Esophagus (tissue), 2 donors: ENCODE measurements at regions not wholly inside any gene's neighbourhood (a gene's known extent, or its start where the extent isn't known, plus 50 kb on each side); places are given as distances from the start of the nearest gene placed in this dataset.

ENCODE experiments used
- H3K27ac ChIP-seq, 2 donors: one replicate each; pipeline ENCODE4 v1.5.1; 2013; ENCODE audit warnings: low read depth in 2 of 2, mild to moderate bottlenecking in 2 of 2, inconsistent platforms in 1 of 2, low read length in 1 of 2, moderate library complexity in 1 of 2
- H3K27me3 ChIP-seq, 2 donors: one replicate each; pipeline ENCODE4 v1.6.1; 2013; ENCODE audit warnings: low read length in 2 of 2, control low read depth in 1 of 2, mild to moderate bottlenecking in 1 of 2; ENCODE audit not compliant: insufficient read depth in 2 of 2, control insufficient read depth in 1 of 2
- H3K36me3 ChIP-seq, 2 donors: one replicate each; pipeline ENCODE4 v1.6.1; 2013; ENCODE audit warnings: low read length in 1 of 2; ENCODE audit not compliant: control insufficient read depth in 2 of 2, insufficient read depth in 2 of 2
- H3K4me1 ChIP-seq, 2 donors: one replicate each; pipeline ENCODE4 v1.6.1; 2013; ENCODE audit warnings: low read length in 1 of 2; ENCODE audit not compliant: control insufficient read depth in 2 of 2, insufficient read depth in 2 of 2
- H3K4me3 ChIP-seq, 2 donors: one replicate each; pipeline ENCODE4 v1.5.1; 2013; ENCODE audit warnings: low read length in 2 of 2, mild to moderate bottlenecking in 2 of 2, low read depth in 1 of 2, moderate library complexity in 1 of 2
- H3K9me3 ChIP-seq, 2 donors: one replicate each; pipeline ENCODE4 v1.6.1; 2013; ENCODE audit warnings: mild to moderate bottlenecking in 2 of 2, low read depth in 1 of 2, low read length in 1 of 2, moderate library complexity in 1 of 2; ENCODE audit not compliant: control insufficient read depth in 2 of 2, insufficient read depth in 1 of 2
- WGBS, 2 donors: extraction: QIAGEN DNeasy Blood & Tissue Kit; methylation state at CpG; one replicate each; pipeline ENCODE4 v1.1.7; 2013; 5-methylcytosine and 5-hydroxymethylcytosine counted together
- donor health status: healthy with polysubstance abuse.
- donor health status: Bipolar disorder and iron deficiency.

- Histone ChIP-seq H3K27me3 (no peaks in the 10 kb centered on the region), H3K4me1 (peaks cover 2 to 4% of the 10 kb centered on the region in 2 donors), H3K27ac (no peak overlapping the region), H3K36me3 (no peaks in the 10 kb centered on the region), H3K4me3 (no peak overlapping the region), H3K9me3 (peaks cover 0 to 1% of the 10 kb centered on the region in 2 donors)
- 63 to 69% methylated on average over 6 of the region's 6 CpGs for WGBS, 2 donors
Measured at GRCh38 chr1:38243106-38243505, 196.5 kb upstream of the POU3F1 start.

- 82 to 91% methylated on average over 5 of the region's 5 CpGs for WGBS, 2 donors
Measured at GRCh38 chr1:38242506-38242905, 195.9 kb upstream of the POU3F1 start.

GRCh38 chr1:38241594-38242334, 195.2 kb upstream of the POU3F1 start:
- Histone ChIP-seq H3K4me3 (no peak overlapping the region), H3K27me3 (no peaks in the 10 kb centered on the region), H3K4me1 (peaks cover 2 to 4% of the 10 kb centered on the region in 2 donors), H3K9me3 (peaks cover 0 to 3% of the 10 kb centered on the region in 2 donors), H3K36me3 (no peaks in the 10 kb centered on the region), H3K27ac (no peak overlapping the region)
- 85 to 86% methylated on average over 6 of the region's 6 CpGs for WGBS, 2 donors

More at GRCh38 chr1:38242506-38242905, 195.9 kb upstream of the POU3F1 start:
- Histone ChIP-seq H3K27ac (no peak overlapping the region), H3K36me3 (no peaks in the 10 kb centered on the region), H3K4me3 (no peak overlapping the region), H3K4me1 (peaks cover 2 to 4% of the 10 kb centered on the region in 2 donors), H3K9me3 (peaks cover 0 to 3% of the 10 kb centered on the region in 2 donors), H3K27me3 (no peaks in the 10 kb centered on the region)

GRCh38 chr1:38240618-38241017, 194.0 kb upstream of the POU3F1 start:
- peaks cover 0 to 3% of the 10 kb centered on the region in 2 donors for H3K9me3 ChIP-seq
- H3K27ac ChIP-seq: no peak overlapping the region
- WGBS, 2 donors: 94 to 97% methylated on average over 2 of the region's 2 CpGs
- no peaks in the 10 kb centered on the region for H3K27me3 ChIP-seq
- peaks cover 2 to 4% of the 10 kb centered on the region in 2 donors for H3K4me1 ChIP-seq
- no peaks in the 10 kb centered on the region for H3K36me3 ChIP-seq
- H3K4me3 ChIP-seq: no peak overlapping the region

GRCh38 chr1:38239258-38239835, 192.8 kb upstream of the POU3F1 start:
- Histone ChIP-seq H3K4me3 (no peak overlapping the region), H3K36me3 (no peaks in the 10 kb centered on the region), H3K9me3 (peaks cover 0 to 3% of the 10 kb centered on the region in 2 donors), H3K27me3 (no peaks in the 10 kb centered on the region), H3K27ac (no peak overlapping the region), H3K4me1 (peaks cover 2 to 4% of the 10 kb centered on the region in 2 donors)
- WGBS, 2 donors: 86 to 87% methylated on average over 8 of the region's 8 CpGs

GRCh38 chr1:38238294-38238693, 191.7 kb upstream of the POU3F1 start:
- peaks cover 2 to 3% of the 10 kb centered on the region in 2 donors for H3K4me1 ChIP-seq
- H3K9me3 ChIP-seq: peaks cover 0 to 3% of the 10 kb centered on the region in 2 donors
- no peak overlapping the region for H3K27ac ChIP-seq
- no peaks in the 10 kb centered on the region for H3K36me3 ChIP-seq
- WGBS, 2 donors: 83 to 86% methylated on average over 5 of the region's 5 CpGs
- H3K4me3 ChIP-seq: no peak overlapping the region
- H3K27me3 ChIP-seq: no peaks in the 10 kb centered on the region

- H3K9me3 ChIP-seq: peaks cover 3 to 4% of the 10 kb centered on the region in 2 donors
- H3K36me3 ChIP-seq: no peaks in the 10 kb centered on the region
- H3K27ac ChIP-seq: no peak overlapping the region
- peaks cover 0 to 2% of the 10 kb centered on the region in 2 donors for H3K4me1 ChIP-seq
- 41 to 68% methylated on average over 3 of the region's 3 CpGs for WGBS, 2 donors
- no peak overlapping the region for H3K4me3 ChIP-seq
- H3K27me3 ChIP-seq: no peaks in the 10 kb centered on the region
Measured at GRCh38 chr1:38235705-38236104, 189.1 kb upstream of the POU3F1 start.

- H3K27ac ChIP-seq: no peak overlapping the region
- H3K9me3 ChIP-seq: peaks cover 0 to 4% of the 10 kb centered on the region in 2 donors
- no peaks in the 10 kb centered on the region for H3K27me3 ChIP-seq
- no peaks in the 10 kb centered on the region for H3K4me1 ChIP-seq
- no peak overlapping the region for H3K4me3 ChIP-seq
- 75 to 85% methylated on average over 1 of the region's 1 CpG for WGBS, 2 donors
- H3K36me3 ChIP-seq: no peaks in the 10 kb centered on the region
Measured at GRCh38 chr1:38231941-38232340, 185.3 kb upstream of the POU3F1 start.

- H3K4me3 ChIP-seq: no peak overlapping the region
- peaks cover 0 to 4% of the 10 kb centered on the region in 2 donors for H3K9me3 ChIP-seq
- WGBS, 2 donors: 64 to 71% methylated on average over 3 of the region's 3 CpGs
- no peaks in the 10 kb centered on the region for H3K27me3 ChIP-seq
- no peaks in the 10 kb centered on the region for H3K4me1 ChIP-seq
- no peaks in the 10 kb centered on the region for H3K36me3 ChIP-seq
- H3K27ac ChIP-seq: no peak overlapping the region
Measured at GRCh38 chr1:38228718-38229117, 182.1 kb upstream of the POU3F1 start.

- Histone ChIP-seq H3K27ac (no peak overlapping the region), H3K36me3 (no peaks in the 10 kb centered on the region), H3K4me1 (no peaks in the 10 kb centered on the region), H3K4me3 (no peak overlapping the region), H3K27me3 (no peaks in the 10 kb centered on the region), H3K9me3 (no peaks in the 10 kb centered on the region)
- 91 to 97% methylated on average over 3 of the region's 3 CpGs for WGBS, 2 donors
Measured at GRCh38 chr1:38225745-38226144, 179.2 kb upstream of the POU3F1 start.
